SK-N-SH (cell line): ENCODE measurements at regions not wholly inside any gene's neighbourhood (a gene's known extent, or its start where the extent isn't known, plus 50 kb on each side); places are given as distances from the start of the nearest gene placed in this dataset.

Source experiments
- CTCF ChIA-PET: fragments of 300-600, 350-600 bp; formaldehyde crosslinking; extraction: SDS; loops from one replicate; lab custom pipeline; 2021; lab: Yijun Ruan, JAX
- POLR2A ChIA-PET: fragments of 350-600 bp; sonication (Branson Sonifier 250); formaldehyde crosslinking; extraction: SDS; loops from one replicate; lab custom pipeline; 2020; ENCODE audit warnings: antibody characterized with exemption, inconsistent platforms; lab: Yijun Ruan, JAX
- DNase-seq: peaks from one replicate; pipeline ENCODE4 v3.0.0; 2012
- H2AFZ ChIP-seq: fragments of 200-600 bp; sonication (generic); 2 replicates; pipeline ENCODE4 v1.8.1; 2016; ENCODE audit warnings: antibody characterized with exemption, mild to moderate bottlenecking, low read depth
- H3F3A ChIP-seq: fragments of 200-600 bp; sonication (generic); replicated peaks from 2 replicates; pipeline ENCODE3; 2016; ENCODE audit warnings: antibody characterized with exemption, mild to moderate bottlenecking; ENCODE audit not compliant: insufficient read depth
- H3K27ac ChIP-seq, 2 experiments: fragments of 200-500 bp in 1 of 2; fragments of 200-600 bp in 1 of 2; sonication (Bioruptor generic) in 1 of 2; sonication (generic), shearing (Covaris generic) in 1 of 2; 2 replicates each; pipeline versions ENCODE4 v1.5.1 to v1.6.1; 2014 to 2016; ENCODE audit warnings: low read depth in 2 of 2, inconsistent platforms in 1 of 2, low read length in 1 of 2, mild to moderate bottlenecking in 1 of 2, mixed read lengths in 1 of 2
- H3K27me3 ChIP-seq: fragments of 200-600 bp; sonication (generic), shearing (Covaris generic); 2 replicates; pipeline ENCODE4 v1.6.1; 2016; ENCODE audit warnings: mixed run types; ENCODE audit not compliant: insufficient read depth
- H3K36me3 ChIP-seq, 2 experiments: fragments of 200-500 bp in 1 of 2; fragments of 200-600 bp in 1 of 2; sonication (Bioruptor generic) in 1 of 2; sonication (generic) in 1 of 2; replicated peaks in 1 of 2; 2 replicates each; pipeline versions ENCODE3 to v1.5.1; 2014 to 2016; ENCODE audit warnings: low read length in 1 of 2, mild to moderate bottlenecking in 1 of 2; ENCODE audit not compliant: insufficient read depth in 2 of 2, control insufficient read depth in 1 of 2
- H3K4me1 ChIP-seq, 2 experiments: fragments of 200-500 bp in 1 of 2; fragments of 200-600 bp in 1 of 2; sonication (Bioruptor generic) in 1 of 2; sonication (generic), shearing (Covaris generic) in 1 of 2; 2 replicates each; pipeline versions ENCODE4 v1.5.1 to v1.6.1; 2014 to 2016; ENCODE audit warnings: low read depth in 1 of 2, low read length in 1 of 2, mixed run types in 1 of 2; ENCODE audit not compliant: insufficient read depth in 2 of 2, control insufficient read depth in 1 of 2
- H3K4me2 ChIP-seq: fragments of 200-600 bp; sonication (generic), shearing (Covaris generic); 2 replicates; pipeline ENCODE4 v1.6.1; 2017; ENCODE audit warnings: mixed run types
- H3K4me3 ChIP-seq, 2 experiments: fragments of 200-500 bp in 1 of 2; fragments of 200-600 bp in 1 of 2; sonication (Bioruptor generic) in 1 of 2; sonication (generic), shearing (Covaris generic) in 1 of 2; 2 replicates each; pipeline versions ENCODE4 v1.5.1 to v1.8.1; 2014 to 2016; ENCODE audit warnings: low read depth in 2 of 2, inconsistent platforms in 1 of 2, low read length in 1 of 2, mild to moderate bottlenecking in 1 of 2, mixed read lengths in 1 of 2, moderate library complexity in 1 of 2
- H3K79me2 ChIP-seq: fragments of 200-600 bp; sonication (generic); 2 replicates; pipeline ENCODE4 v1.8.1; 2017; ENCODE audit warnings: mild to moderate bottlenecking; ENCODE audit not compliant: insufficient read depth
- H3K9ac ChIP-seq: fragments of 200-600 bp; sonication (generic); 2 replicates; pipeline ENCODE4 v1.6.1; 2017; ENCODE audit warnings: mixed run types
- H3K9me2 ChIP-seq: fragments of 200-600 bp; sonication (generic); 2 replicates; pipeline ENCODE4 v1.6.1; 2017; ENCODE audit warnings: mixed run types
- H3K9me3 ChIP-seq: fragments of 200-600 bp; sonication (generic); 2 replicates; pipeline ENCODE4 v1.6.1; 2017; ENCODE audit warnings: mixed run types, mild to moderate bottlenecking, moderate library complexity
- H4K20me1 ChIP-seq: fragments of 200-600 bp; sonication (generic); 2 replicates; pipeline ENCODE4 v1.6.1; 2017; ENCODE audit warnings: mild to moderate bottlenecking, mixed run types; ENCODE audit not compliant: insufficient read depth
- ELF1 ChIP-seq: IDR thresholded peaks from 2 replicates; pipeline ENCODE4 v1.4.0; 2012
- EP300 ChIP-seq, 2 experiments: IDR thresholded peaks; 2 replicates each; pipeline versions ENCODE4 v1.4.0 to v1.6.1; 2012; ENCODE audit warnings: borderline replicate concordance in 1 of 2, low read depth in 1 of 2, low read length in 1 of 2
- EZH2phosphoT487 ChIP-seq: fragments of 200-600 bp; sonication (generic); IDR thresholded peaks from 2 replicates; pipeline ENCODE4 v1.6.1; 2017; ENCODE audit warnings: low read depth, mixed run types, mild to moderate bottlenecking, antibody characterized with exemption, moderate library complexity, borderline replicate concordance
- FOSL2 ChIP-seq: IDR thresholded peaks from 2 replicates; pipeline ENCODE4 v1.4.0; 2012; ENCODE audit warnings: low read depth, mild to moderate bottlenecking, moderate library complexity, borderline replicate concordance
- GATA2 ChIP-seq: sonication (generic); formaldehyde crosslinking; IDR thresholded peaks from 2 replicates; pipeline ENCODE4 v1.5.0; 2020; ENCODE audit warnings: mild to moderate bottlenecking, missing genetic modification reagents
- JUND ChIP-seq: IDR thresholded peaks from 2 replicates; pipeline ENCODE4 v1.4.0; 2012
- MEF2A ChIP-seq: IDR thresholded peaks from 2 replicates; pipeline ENCODE4 v1.4.0; 2012; ENCODE audit warnings: low read depth, borderline replicate concordance
- NFIC ChIP-seq: IDR thresholded peaks from 2 replicates; pipeline ENCODE4 v1.4.0; 2012; ENCODE audit warnings: borderline replicate concordance
- PBX3 ChIP-seq: IDR thresholded peaks from 2 replicates; pipeline ENCODE4; 2012
- RXRA ChIP-seq: IDR thresholded peaks from 2 replicates; pipeline ENCODE4 v1.4.0; 2012; ENCODE audit warnings: low read depth, mild to moderate bottlenecking, borderline replicate concordance
- TCF12 ChIP-seq: IDR thresholded peaks from 2 replicates; pipeline ENCODE4 v1.4.0; 2012
- USF2 ChIP-seq: fragments of 150-350 bp; IDR thresholded peaks from 2 replicates; pipeline ENCODE4 v1.6.1; 2017; ENCODE audit warnings: antibody characterized with exemption, low read length, low read depth, borderline replicate concordance
- ZBTB33 ChIP-seq: IDR thresholded peaks from 2 replicates; pipeline ENCODE4 v1.4.0; 2012; ENCODE audit warnings: low read depth, borderline replicate concordance
- WGBS: methylation state at CpG from one replicate; pipeline ENCODE4 v1.1.6; 2017; ENCODE audit warnings: low lambda C conversion rate; 5-methylcytosine and 5-hydroxymethylcytosine counted together
- TF ChIP-seq, protein P1 (sequence below): IDR thresholded peaks from 2 replicates; pipeline ENCODE4 v1.4.0; 2012; ENCODE audit warnings: low read depth, borderline replicate concordance

- TF ChIP-seq EP300 (IDR thresholded peaks at IDR 0.05; ENCODE audit: borderline replicate concordance in 1 of 2, low read depth in 1 of 2, low read length in 1 of 2): no peak
- TF ChIP-seq FOSL2: no peak
- TF ChIP-seq PBX3: no peak
- POLR2A ChIA-PET: no interaction called here
- Histone ChIP-seq H2AFZ (no peak overlapping the region), H3K9ac (no peak overlapping the region), H3F3A (peaks cover 6% of the 10 kb centered on the region), H3K9me3 (no peaks in the 10 kb centered on the region), H3K27me3 (no peaks in the 10 kb centered on the region), H3K4me3 (no peak overlapping the region), H3K4me1 (peaks cover 0 to 13% of the 10 kb centered on the region in 2 experiments; a peak in 2 of 4 replicates), H3K36me3 (no peaks in the 10 kb centered on the region), H3K79me2 (no peaks in the 10 kb centered on the region), H4K20me1 (no peaks in the 10 kb centered on the region), H3K27ac (no peak overlapping the region), H3K4me2 (no peak overlapping the region), H3K9me2 (no peaks in the 10 kb centered on the region)
- CTCF ChIA-PET: no interaction called here
- no peak for DNase-seq
Observed at GRCh38 chr10:36443233-36443632, 682.2 kb upstream of the ANKRD30A start.

DNA sequence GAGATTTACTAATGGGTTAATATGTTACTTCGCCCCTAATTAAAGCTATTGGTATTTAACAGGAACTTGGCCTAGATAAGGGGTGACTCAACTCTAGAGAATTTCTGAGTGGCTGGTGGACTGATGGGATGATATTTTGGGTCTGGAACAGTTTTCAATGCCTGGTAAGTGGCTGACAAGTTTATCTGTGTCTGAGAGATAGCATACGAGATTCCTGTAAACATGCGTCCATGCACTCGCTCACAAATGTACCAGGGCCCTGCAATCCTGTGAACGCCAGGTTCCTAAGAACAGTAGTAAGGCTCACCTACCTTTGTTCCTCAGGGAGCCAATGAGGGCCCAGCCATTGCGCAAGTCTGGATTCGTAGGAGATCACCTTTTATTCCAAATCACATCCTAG, 683.8 kb upstream of the ANKRD30A start:
- peak overlapping the region in 1 of 2 experiments; percentile 25; a peak in 1 of 4 replicates for H3K27ac ChIP-seq
- peaks cover 6% of the 10 kb centered on the region for H3F3A ChIP-seq
- DNase-seq: peak; percentile 27
- 0 out of 2 replicates have a peak, but pooled peaks have one; percentile 15 for TF ChIP-seq GATA2 (CRISPR knock-in tag)
- TF ChIP-seq NFIC: peak; percentile 25; the same call in 1 of the 2 replicates
- peak; percentile 38; the same call in 1 of the 2 replicates for TF ChIP-seq JUND
- TF ChIP-seq PBX3: peak; percentile 32; the same call in 1 of the 2 replicates
- TF ChIP-seq EZH2phosphoT487: no peak
- TF ChIP-seq ELF1: no peak
- TF ChIP-seq FOSL2: peak; percentile 52
- peak; percentile 53 for TF ChIP-seq TCF12
- POLR2A ChIA-PET: no interaction called here
- H3K36me3 ChIP-seq: no peaks in the 10 kb centered on the region
- H3K9ac ChIP-seq: no peak overlapping the region
- peaks cover 0 to 7% of the 10 kb centered on the region in 2 experiments; a peak in 2 of 4 replicates for H3K4me1 ChIP-seq
- H3K9me3 ChIP-seq: no peaks in the 10 kb centered on the region
- no peaks in the 10 kb centered on the region for H4K20me1 ChIP-seq
- H2AFZ ChIP-seq: no peak overlapping the region
- no peaks in the 10 kb centered on the region for H3K9me2 ChIP-seq
- no peak overlapping the region for H3K4me3 ChIP-seq
- WGBS: 41% methylated on average over 7 of the region's 7 CpGs
- H3K79me2 ChIP-seq: no peaks in the 10 kb centered on the region
- CTCF ChIA-PET: no interaction called here
- no peaks in the 10 kb centered on the region for H3K27me3 ChIP-seq
- H3K4me2 ChIP-seq: peak overlapping the region; percentile 49; the same call in 1 of the 2 replicates

GRCh38 chr10:36440539-36440938, 684.9 kb upstream of the ANKRD30A start:
- no peak overlapping the region for H3K4me2 ChIP-seq
- CTCF ChIA-PET: no interaction called here
- TF ChIP-seq MEF2A (no peak), JUND (no peak), PBX3 (no peak), USF2 (no peak), TCF12 (no peak), ZBTB33 (no peak), RXRA (no peak)
- TF ChIP-seq, protein P1, sequence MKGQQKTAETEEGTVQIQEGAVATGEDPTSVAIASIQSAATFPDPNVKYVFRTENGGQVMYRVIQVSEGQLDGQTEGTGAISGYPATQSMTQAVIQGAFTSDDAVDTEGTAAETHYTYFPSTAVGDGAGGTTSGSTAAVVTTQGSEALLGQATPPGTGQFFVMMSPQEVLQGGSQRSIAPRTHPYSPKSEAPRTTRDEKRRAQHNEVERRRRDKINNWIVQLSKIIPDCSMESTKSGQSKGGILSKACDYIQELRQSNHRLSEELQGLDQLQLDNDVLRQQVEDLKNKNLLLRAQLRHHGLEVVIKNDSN: no peak

More at GRCh38 chr10:36440539-36440938, 684.9 kb upstream of the ANKRD30A start:
- Histone ChIP-seq H3K9ac (no peak overlapping the region), H3K27me3 (no peaks in the 10 kb centered on the region), H3K9me2 (no peaks in the 10 kb centered on the region), H3K9me3 (no peaks in the 10 kb centered on the region), H4K20me1 (no peaks in the 10 kb centered on the region), H3K36me3 (no peaks in the 10 kb centered on the region), H3K27ac (no peak overlapping the region), H3F3A (no peaks in the 10 kb centered on the region), H3K4me1 (peaks cover 0 to 7% of the 10 kb centered on the region in 2 experiments; a peak in 2 of 4 replicates), H3K79me2 (no peaks in the 10 kb centered on the region), H3K4me3 (no peak overlapping the region), H2AFZ (no peak overlapping the region)
- POLR2A ChIA-PET: no interaction called here
- 93% methylated on average over 1 of the region's 1 CpG for WGBS
- DNase-seq: no peak
